ENCODE measurements at regions not wholly inside any gene's neighbourhood (a gene's known extent, or its start where the extent isn't known, plus 50 kb on each side); places are given as distances from the start of the nearest gene placed in this dataset.

DNA sequence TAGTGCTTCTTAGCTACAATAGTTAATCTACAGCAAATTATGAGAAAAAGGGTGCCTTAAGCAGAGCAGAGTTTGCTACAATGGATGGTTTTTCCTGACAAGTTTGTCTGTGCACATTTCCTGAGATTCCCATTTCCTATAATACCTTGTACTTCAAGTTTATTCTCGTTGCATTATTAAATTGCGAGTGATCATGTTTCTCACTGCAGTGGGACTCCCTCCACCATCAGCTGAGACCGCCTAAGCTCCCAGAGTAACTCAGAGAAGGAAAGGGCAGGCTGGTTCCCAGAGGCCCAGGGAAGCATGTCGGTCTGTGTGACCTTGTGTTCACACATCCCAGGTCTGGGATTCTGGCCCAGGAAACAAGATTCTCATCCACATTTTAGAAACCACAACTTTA, 162.1 kb downstream of the ARL4C start:
- no peak for DNase-seq

DNA sequence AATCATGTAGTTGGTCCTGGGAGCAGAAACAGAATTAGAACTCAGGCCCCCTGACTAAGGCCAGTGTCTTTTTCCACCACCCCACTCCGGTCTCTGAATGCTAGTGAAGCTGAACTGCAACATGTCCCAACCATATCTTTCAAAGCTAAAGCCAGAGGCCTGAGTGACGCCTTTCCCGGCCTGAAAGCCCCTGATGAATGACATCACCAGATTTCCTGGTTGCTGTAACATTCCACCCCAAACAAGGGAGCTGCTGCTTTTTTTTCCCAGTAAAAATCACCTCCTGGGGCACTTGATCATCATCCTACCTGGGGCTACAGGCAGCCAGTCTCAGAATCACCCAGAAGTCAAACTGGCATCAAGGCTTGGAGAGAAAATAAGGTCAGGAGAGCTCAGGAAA, 162.7 kb downstream of the ARL4C start:
- DNase-seq, result no peak

DNA sequence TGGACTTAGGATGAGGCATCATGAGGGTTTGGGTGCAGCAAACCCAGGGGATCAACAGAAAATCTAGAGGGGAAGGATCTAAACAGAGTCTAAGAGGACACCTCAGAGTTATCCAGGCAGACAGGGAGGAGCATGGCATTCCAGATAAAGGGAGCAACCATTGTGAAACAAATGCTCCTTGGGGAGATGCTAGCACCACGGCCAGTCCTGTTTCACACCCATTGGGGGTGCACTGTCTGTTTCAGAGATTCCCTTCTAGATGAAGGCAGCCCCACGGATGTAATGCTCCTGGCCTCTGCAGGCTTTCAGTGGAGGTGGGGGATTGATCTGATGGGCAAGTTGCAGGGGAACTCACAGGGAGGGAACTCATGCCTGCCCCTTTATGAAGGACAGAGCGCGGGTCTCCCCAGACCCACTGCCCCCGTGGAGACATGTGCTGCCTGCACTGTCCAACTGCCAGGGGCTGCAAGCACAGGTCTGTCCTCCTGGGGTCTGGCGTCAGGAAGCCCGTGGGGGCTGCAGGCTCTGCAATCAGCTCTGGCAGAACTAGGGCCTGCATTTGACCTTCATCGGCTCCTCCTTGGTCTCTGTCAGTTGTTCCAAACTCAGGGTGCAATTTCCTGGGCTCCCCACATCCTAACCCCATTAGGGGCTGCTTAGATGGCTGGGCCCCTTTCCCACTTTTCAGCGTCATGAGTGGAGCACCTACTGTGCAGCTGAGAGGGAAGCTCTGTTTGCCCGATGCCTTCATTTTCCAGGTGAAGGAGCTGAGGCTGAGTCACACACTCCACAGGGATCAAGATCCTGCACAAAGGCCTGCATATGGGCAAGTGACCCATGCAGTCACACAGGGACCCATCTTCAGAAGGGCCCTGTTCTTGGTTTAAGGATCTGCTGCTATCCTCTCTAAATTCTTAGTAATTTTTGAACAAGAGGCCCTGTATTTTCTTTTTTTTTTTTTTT, 163.4 kb downstream of the ARL4C start:
- DNase-seq, result no peak

DNA sequence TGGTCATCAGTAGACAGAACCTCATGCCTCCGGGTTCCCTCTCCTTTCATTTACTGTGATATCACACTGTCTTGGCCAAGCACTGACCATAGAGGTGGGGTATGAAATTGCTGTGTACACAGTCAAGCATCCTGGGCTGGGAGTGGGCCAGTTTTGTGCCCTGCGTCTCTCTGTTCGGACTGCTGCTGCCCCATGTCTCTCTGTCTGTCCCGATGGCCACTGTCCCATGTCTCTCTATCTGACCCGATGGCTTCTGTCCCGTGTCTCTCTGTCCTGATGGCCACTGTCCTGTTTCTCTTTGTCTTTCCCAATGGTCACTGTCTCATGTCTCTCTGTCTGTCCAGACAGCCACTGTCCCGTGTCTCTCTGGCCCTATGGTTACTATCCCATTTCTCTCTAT, 164.9 kb downstream of the ARL4C start:
- DNase-seq, result no peak

DNA sequence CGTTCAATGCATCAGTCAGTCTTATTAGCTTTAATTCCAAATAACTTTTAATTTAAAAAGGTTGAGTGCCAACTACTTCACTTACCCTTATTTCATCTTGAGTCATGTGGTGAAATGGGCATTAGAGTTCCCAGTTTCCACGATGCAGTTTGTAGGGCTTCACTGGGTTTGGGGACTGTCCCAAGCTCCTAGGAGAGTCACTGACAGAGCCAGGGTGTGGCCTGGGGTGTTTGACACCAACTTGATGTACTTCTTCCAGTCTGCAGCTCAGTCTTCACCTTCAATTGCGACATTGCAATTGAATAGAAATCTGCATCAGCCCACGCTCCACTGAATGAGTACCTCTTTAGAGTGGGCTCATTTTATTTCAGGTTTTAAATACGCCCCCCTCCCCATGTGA, 165.3 kb downstream of the ARL4C start:
- DNase-seq, result no peak

DNA sequence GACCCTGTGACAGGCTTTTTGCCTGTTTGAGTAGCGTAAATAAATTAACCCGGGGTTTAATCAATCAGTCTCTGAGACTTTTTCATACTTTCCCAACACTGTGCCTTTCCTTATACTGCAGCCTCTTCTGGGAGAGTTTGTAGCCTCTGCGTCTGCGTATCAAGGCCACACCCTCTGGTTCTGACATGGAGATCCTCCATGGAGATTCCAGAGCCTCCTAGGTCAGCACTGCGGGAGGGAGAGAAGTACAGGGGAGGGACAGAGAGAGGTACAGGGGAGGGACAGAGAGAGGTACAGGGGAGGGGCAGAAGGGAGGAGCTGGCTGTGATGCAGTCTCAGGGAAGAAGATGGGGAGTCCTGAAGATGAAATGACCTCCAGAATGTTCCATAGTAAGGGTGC, 166.0 kb downstream of the ARL4C start:
- no peak for DNase-seq

DNA sequence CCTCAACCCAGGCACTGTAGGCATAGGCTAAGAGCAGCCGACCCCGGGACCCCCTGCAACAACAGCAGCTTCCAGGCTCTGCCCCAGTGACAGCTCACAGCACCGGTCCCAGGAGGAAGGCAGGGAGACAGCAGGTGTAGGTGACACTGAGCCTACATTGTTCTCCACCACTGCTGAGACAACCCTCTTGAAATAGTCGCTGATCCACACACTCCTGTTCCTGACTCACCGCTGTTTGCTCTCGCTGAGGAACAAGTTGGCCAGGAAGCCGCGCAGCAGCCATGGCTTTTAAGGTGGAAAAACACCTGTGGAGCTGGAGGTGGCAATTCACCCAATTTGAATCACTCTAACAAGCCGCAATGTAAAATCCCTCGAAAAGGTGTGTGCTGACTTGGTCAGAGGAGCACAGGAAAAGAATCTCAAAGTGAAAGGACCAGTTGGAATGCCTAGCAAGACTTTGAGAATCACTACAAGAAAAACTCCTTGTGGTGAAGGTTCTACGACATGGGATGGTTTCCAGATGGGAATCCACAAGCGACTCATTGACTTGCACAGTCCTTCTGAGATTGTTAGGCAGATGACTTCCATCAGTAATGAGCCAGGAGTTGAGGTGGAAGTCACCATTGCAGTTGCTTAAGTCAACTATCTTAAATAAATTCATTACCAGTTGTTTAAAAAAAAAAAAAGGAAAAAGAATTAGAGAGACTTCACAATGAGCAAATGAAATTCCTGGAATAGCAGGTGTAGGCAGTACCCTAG, 167.5 kb downstream of the ARL4C start:
- no peak for DNase-seq

DNA sequence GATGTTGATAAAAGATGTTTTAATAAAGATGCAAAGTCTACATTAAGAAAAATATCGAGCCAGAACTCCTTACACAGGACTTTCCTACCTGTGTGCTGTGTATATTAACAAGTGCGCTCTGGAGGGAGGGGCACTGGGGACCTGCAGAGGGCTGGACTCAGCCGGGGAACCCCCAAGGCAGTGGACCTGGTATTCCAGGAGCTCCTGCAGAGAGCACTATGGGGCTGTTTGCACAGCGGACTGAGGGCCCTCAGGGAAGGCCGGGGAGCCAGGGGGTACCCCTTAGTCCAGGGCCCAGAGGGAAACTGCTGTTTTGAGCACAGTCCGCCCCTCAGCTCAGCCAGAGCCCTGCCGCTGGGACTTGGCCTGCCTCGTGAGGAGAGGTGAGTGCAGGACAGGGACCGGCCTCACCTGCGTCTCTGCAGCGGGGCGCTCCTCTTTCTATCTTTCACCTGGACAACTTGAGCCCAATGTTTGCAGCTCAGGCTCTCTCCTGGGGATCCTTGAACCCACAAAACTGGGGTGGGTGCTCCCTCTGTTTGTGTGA, 168.4 kb downstream of the ARL4C start:
- DNase-seq, result no peak

DNA sequence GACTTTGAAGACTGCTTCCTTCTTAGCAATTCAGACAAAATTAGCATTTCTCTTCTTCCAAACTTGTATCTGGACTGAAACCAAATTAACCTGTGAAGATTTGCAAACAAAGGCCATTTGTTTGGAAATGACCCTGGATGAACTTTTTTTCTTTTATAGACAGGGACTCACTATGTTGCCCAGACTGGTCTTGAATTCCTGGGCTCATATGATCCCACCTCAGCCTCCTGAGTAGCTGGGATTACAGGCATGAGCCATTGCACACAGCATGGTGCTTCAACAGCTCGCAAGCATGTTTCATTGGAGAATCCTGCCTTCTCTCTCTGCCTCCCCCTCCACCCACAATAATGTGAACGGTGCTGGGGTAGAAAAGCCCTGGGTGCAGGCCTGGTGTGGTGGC, 170.2 kb downstream of the ARL4C start:
- DNase-seq, result no peak

DNA sequence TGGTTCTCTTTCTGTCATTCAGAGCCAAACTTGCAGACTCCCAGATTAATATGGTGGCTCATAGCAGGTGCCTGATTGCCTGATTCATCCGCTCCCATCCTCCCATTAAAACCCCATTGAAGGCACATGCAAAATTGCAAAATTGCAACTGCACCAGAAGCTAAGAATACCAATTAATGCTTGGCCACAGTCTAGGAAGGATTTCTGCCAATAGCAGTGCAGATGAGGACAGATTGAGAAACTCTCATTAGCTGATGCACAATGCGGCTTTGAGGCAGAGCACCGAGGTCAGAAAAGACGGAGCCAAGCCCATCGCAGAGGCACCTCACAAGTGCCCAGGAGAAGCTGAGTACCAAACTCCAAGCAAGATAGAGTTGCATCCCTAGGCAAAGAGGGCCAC, 172.8 kb downstream of the ARL4C start:
- no peak for DNase-seq

DNA sequence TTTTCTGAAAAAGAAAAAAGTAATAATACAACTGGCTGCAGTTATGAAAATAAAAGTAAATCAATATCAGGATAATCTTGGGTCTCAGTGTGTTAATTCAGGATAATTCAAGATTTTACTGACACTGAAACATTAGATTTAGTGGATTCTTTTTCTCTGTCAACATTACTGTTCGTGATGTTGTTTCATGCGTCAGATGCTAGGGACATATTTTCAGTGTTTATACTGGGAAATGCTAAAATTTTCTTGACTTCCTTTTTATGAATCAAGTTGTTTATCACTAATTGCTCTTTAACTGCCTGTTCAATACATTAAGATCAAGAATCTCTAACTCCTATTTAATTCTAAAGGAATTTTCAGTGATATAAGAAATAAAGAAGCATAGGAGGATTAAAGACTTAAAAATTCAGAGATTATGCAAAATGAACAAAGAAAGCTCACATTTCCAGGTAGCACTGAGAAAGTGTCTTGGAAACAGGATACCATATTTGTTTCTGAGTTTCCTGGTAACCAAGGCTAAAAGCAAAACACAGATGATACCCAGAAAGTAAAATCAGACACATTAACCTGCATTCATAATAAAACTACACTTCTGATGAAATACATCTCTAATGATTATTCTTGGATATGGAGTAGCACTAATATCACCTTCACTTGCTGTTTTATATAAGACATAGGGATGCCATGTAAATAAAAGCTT, 174.0 kb downstream of the ARL4C start:
- no peak for DNase-seq

DNA sequence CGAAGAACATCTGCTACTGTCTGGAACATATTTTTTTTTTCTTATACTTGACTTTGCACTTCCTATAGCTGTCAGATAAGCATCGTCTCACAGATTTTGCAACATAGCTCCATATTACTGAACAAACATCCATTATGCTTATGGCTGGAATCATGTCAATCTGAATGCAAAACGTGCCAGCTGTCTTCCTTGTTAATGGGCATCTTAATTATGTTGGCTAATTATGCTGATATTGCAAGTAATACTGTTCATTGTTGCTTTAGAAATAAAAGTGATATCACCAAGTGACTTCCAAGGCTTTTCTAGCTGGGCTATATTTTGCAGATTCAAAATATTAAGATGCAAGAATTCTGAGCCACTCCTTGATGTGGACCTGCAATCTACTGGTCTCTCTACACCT, 176.8 kb downstream of the ARL4C start:
- no peak for DNase-seq

DNA sequence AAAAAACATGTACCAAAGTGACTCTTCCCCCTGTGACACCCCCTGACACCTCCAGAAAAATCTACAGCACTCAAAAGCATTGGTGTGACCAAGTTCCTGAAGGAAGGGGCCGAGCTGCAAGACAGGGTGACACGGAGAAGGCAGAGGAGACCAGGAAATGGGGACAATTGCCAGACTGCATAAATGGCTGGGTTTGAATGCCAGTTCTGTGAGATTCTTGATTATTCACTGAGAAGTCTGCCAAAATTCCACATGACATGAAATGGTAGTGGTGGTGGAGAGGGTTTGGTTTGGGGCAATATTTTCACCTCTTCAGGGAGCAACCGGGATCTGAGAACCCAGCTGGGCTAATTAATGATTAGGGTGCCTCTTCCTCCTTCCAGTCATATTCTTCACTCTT, 178.5 kb downstream of the ARL4C start:
- DNase-seq, result no peak

DNA sequence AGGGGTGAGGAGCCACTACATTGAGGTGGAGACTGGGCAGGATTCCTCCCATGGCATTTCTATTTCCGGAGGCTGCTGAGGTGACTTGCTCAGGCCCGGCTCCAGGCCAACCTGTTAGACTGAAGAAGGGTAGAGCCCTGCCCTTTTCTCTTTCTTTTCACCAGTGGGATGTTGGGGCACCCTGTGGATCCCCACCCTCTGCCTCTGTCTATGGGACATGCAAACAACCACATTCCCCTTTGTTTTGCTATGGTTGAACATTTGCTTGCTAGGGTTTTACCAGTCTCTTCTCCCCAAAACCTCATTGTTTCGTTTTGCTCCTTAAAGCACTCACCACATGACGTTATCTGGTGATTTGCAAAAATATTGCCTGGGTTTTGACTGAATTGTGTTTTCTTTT, 183.3 kb downstream of the ARL4C start:
- DNase-seq, result no peak

DNA sequence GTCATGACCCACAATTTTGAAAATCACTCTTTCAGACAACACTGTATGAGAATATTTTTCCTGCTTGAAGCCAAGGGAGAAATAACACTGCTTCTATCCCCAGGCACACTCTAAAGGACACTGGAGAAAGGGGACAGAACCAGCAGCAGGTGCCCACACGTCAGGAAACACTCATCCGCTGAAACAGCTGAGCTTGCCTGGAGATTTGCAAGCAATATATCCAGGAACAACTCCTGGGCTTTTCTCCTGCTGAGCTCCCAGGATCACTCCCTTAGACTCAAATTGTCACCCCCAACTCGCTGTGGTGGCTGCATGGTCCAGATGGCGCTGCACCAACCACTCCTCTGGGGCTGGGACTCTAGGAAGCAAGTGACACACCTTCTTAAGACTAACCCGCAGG, 186.7 kb downstream of the ARL4C start:
- no peak for DNase-seq

DNA sequence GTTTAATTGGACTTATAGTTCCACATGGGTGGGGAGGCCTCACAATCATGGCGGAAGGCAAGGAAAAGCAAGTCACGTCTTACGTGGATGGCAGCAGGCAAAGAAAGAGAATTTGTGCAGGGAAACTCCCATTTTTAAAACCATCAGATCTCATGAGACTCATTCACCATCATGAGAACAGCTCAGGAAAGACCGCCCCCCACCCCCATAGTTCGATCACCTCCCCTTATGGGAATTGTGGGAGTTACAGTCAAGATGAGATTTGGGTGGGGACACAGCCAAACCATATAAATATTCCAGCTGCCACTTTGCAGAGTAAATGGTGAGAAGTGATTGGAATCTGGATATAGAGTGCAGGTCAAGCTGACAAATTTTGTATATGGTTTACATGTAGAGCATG, 187.4 kb downstream of the ARL4C start:
- no peak for DNase-seq

DNA sequence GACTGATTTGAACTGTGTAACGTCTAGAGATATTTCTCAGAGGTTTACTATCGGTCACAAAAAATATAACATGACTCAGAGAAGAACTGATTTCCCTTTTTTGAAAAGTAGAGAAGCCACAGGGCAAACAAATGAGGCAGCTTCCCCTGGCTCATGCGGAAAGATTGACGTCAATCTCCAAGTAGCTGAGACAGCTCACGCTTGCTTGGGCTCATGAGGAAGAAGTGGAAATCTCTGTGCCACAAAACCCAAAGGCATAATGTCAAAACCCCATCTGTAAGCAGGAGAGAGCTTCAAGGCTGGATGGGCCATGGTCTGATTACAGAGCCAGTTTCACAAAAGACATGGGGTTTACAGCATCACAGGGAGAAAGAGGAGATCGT, 188.1 kb downstream of the ARL4C start:
- peak; percentile 8 for DNase-seq

DNA sequence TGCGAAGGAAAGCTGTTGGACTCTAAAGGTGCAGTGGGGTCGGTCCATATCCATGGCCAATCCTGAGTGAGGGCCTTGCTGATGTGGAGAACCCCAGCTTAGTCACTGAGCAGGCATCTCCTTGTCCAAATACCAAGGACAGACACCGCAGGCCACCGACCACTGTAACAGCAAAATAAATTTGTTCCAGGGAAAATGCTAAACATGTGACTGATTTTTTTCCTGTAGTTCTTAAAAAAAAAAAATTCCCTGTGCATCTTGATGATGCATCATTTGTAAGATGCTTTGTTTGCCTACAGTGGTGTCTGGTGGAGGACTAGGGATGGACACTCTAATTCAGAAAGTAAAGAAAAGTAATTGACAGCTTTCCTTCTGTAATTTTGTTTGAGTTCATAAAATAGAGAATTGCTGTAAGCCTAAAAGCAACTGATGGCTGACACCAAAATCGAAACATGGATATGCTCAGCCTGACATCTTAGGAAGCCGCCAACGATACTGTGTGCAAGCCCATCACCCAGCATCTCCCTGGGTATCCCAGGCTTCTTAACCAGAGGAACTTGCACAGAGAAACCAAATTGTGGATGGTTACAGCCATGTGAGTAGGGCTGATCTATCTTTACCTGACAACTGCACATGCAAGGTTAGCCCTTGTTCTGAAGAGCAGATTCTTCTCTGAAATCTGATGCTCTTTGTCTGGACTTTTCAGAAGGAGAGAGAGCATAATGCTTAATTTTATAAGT, 188.6 kb downstream of the ARL4C start:
- no peak for DNase-seq

DNA sequence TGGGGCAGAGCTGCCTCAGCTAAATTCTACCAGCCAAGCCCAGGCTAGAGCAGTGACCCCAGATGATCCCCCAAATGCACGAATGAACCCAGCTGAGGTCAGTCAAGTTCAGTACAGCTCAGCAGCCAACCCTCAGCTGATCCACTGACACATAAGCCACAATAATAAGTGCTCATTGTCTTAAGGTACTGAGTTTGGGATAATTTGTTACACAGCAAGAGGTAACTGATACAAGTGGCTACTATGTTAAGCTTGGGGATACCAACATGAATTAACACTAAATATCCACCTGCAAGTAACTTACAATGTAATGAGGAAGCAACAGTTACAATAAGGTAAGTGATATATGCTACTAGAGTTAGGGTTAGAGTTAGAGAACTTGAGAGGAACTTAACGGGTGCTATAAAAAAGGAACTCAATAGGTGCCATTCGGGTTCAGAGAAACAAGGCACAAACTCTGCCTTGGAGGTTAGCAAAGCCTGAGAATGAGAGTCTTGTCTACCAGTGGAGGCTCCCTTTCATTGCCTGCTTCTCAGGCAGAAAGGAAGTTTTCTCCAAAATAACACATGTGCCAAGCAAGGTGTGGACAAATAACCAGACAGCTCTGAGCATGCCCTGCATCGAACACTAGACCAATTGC, 189.4 kb downstream of the ARL4C start:
- no peak for DNase-seq

DNA sequence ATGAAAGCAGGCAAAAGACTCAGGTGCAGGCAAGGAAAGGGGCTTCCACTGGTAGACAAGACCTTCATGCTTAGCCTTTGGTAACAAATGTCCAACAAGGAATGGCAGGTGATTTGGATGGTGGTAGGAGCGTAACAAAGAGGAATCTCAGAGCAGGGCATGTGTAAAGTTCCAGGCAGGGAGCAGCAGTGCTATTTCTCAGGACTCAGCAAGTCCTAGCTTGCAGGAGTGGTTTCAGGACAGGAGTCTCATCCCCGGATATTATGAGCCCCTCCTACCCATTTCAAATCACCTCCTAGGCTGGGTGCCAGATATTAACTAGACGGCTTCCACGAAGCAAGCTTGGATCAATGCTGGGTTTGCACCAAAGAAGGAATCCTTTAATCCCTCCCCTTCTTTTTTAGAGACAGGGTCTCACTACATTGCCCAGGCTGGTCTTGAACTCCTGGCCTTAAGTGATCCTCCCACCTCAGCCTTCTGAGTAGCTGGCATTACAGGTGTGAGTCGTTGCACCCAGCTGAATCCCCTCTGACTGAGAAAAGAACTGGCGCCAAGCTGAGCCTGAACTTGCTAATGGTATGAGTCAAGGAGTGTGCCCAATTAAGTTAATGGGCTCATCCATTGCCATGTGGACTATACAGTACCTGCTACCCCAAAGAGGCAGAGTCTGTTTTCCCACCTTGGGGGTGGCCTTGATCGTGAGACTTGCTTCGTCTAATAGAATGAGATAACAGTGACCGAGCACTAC, 190.3 kb downstream of the ARL4C start:
- no peak for DNase-seq

DNA sequence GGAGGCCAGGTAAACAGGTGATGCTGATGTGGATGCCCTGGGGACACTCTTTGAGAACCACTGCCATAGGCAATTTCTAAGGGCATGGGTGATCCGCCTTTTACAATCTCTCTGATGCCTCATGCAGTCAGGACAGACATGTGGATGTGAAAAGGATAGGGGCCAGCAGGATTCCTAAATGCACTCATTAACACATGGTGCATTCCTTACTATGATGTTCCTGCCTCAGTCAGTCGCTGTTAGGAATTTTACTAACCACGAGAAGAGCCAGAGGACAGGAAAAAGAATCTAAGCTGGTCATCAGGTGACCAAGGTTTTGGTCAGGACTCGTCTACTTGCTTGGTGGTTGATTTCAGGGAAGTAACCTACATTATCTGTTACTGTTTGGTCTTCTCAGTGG, 191.0 kb downstream of the ARL4C start:
- no peak for DNase-seq

Data from KG1 (cell line).